Prostate gland (tissue), 2 donors: ENCODE measurements at regions not wholly inside any gene's neighbourhood (a gene's known extent, or its start where the extent isn't known, plus 50 kb on each side); places are given as distances from the start of the nearest gene placed in this dataset.

ENCODE experiments used
- DNase-seq: peaks from one replicate; pipeline ENCODE4 v3.0.0-alpha.2; 2019; ENCODE audit warnings: low spot score
- H3K27ac ChIP-seq, 2 donors: fragments of 200-600 bp; sonication (generic); 2 replicates each; pipeline ENCODE4 v1.5.1; 2017 to 2019
- H3K27me3 ChIP-seq: fragments of 200-600 bp; sonication (generic); replicated peaks from 2 replicates; pipeline ENCODE4 v1.5.1; 2019; ENCODE audit not compliant: insufficient read depth
- H3K36me3 ChIP-seq, 2 donors: fragments of 200-600 bp; sonication (generic); 1 replicate in 1 of 2; 2 replicates in 1 of 2; pipeline versions ENCODE4 v1.5.1 to v1.8.1; 2017 to 2019
- H3K4me1 ChIP-seq: fragments of 200-600 bp; sonication (generic); replicated peaks from 2 replicates; pipeline ENCODE4 v1.5.1; 2019
- H3K4me3 ChIP-seq, 2 donors: fragments of 200-600 bp; sonication (generic); 2 replicates each; pipeline ENCODE4 v1.5.1; 2017 to 2019
- H3K9me3 ChIP-seq: fragments of 200-600 bp; sonication (generic); 2 replicates; pipeline ENCODE4 v1.5.1; 2017
- POLR2A ChIP-seq: fragments of 450-650 bp; IDR thresholded peaks from one replicate; pipeline ENCODE4 v1.6.1; 2016; ENCODE audit warnings: antibody characterized with exemption, mild to moderate bottlenecking
- POLR2AphosphoS5 ChIP-seq: sonication (generic); formaldehyde crosslinking; IDR thresholded peaks from one replicate; pipeline ENCODE4 v1.6.1; 2017; ENCODE audit warnings: antibody characterized with exemption
- WGBS: methylation state at CpG from one replicate; pipeline ENCODE4 v1.1.5; 2018; 5-methylcytosine and 5-hydroxymethylcytosine counted together
- intact Hi-C: fragments of 100-400 bp; cut with DNase I; formaldehyde crosslinking; loops from one replicate; pipeline ENCODE4 v1.14.2; 2022
- TF ChIP-seq, protein P1 (sequence below), 4 experiments: fragments of 200-600 bp in 2 of 4; fragments of 450-650 bp in 2 of 4; sonication (generic) in 2 of 4; IDR thresholded peaks; 1 replicate in 3 of 4; 2 replicates in 1 of 4; pipeline ENCODE4 v1.5.1; 2016 to 2019; ENCODE audit warnings: antibody characterized with exemption in 4 of 4, mild to moderate bottlenecking in 2 of 4, moderate library complexity in 2 of 4

DNA sequence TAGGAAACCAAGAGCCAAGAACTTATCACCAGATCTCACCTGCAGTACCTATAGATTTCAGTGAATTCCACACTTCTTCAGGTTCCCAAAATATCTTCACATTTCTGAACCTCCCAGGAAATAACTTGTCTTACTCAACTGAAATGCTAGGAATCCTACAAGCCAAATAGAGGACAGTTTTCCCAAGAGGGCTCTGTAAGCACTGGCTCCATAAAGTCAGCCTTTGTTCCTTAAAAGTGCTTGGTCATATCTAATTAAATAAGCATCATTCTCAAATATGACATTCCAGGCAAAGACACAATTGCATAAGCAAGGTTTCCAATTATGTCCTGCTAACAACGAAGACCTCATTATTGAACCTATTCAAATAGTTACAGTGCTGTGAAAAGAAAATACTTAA is 154.6 kb upstream of the MGAT5 start:
- H3K27me3 ChIP-seq = no peaks in the 10 kb centered on the region
- intact Hi-C loops = no loop called here
- H3K36me3 ChIP-seq = no peaks in the 10 kb centered on the region
- no peaks in the 10 kb centered on the region for H3K9me3 ChIP-seq
- H3K4me3 ChIP-seq = no peak overlapping the region
- H3K27ac ChIP-seq = no peak overlapping the region
- no peaks in the 10 kb centered on the region for H3K4me1 ChIP-seq
- TF ChIP-seq, protein P1, sequence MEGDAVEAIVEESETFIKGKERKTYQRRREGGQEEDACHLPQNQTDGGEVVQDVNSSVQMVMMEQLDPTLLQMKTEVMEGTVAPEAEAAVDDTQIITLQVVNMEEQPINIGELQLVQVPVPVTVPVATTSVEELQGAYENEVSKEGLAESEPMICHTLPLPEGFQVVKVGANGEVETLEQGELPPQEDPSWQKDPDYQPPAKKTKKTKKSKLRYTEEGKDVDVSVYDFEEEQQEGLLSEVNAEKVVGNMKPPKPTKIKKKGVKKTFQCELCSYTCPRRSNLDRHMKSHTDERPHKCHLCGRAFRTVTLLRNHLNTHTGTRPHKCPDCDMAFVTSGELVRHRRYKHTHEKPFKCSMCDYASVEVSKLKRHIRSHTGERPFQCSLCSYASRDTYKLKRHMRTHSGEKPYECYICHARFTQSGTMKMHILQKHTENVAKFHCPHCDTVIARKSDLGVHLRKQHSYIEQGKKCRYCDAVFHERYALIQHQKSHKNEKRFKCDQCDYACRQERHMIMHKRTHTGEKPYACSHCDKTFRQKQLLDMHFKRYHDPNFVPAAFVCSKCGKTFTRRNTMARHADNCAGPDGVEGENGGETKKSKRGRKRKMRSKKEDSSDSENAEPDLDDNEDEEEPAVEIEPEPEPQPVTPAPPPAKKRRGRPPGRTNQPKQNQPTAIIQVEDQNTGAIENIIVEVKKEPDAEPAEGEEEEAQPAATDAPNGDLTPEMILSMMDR (IDR thresholded peaks at IDR 0.05) = no peak
- TF ChIP-seq POLR2A (no peak), POLR2AphosphoS5 (no peak)
- 63% methylated on average over 1 of the region's 1 CpG for WGBS
- DNase-seq = no peak

DNA sequence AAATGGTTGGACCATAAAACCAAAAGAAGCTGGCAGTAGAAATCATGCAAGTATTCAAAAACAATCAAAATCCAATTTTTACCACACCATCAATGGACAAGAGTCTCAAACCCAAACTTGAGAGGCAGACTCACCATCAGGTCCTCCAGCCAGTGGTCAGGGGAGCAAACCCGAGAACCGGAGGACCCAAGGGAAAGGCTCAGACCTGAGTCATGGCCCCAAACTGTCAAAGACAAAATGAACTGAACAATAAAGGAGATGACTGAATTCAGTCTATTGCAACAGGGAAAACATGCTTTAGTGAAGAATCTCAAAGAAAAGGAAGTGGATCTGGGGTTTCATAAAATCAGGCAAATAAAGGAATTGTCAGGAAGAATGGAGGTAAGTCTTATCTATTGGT is 150.7 kb upstream of the MGAT5 start:
- DNase-seq = no peak
- Histone ChIP-seq H3K9me3 (no peaks in the 10 kb centered on the region), H3K27me3 (no peaks in the 10 kb centered on the region), H3K4me3 (no peak overlapping the region), H3K4me1 (no peaks in the 10 kb centered on the region), H3K36me3 (no peaks in the 10 kb centered on the region), H3K27ac (no peak overlapping the region)
- TF ChIP-seq POLR2AphosphoS5 (no peak), POLR2A (no peak)
- TF ChIP-seq, protein P1 (IDR thresholded peaks at IDR 0.05) = no peak
- intact Hi-C loops = no loop called here
- WGBS = 87% methylated on average over 2 of the region's 2 CpGs

DNA sequence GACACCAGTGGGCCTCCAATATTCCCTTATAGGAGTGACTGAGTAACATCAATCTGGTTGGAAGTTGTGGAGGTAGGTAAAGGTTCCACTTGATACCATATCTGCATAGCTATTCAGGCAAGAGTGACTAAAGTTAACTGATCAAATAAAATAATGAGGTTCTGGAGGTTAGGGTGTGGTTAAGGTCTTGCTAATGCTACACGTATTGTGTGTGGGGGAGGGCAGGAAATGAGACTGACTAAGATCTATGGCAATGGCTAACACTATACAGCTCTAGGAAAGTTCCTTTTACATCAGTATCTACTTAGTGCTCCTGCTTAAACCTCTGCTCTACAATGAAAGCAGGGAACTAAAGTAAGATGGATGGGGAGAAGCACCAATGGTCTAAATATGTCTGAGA is 149.1 kb upstream of the MGAT5 start:
- 48% methylated on average over 1 of the region's 1 CpG for WGBS
- H3K4me1 ChIP-seq = no peaks in the 10 kb centered on the region
- H3K4me3 ChIP-seq = no peak overlapping the region
- intact Hi-C loops = no loop called here
- TF ChIP-seq, protein P1 (IDR thresholded peaks at IDR 0.05) = no peak
- TF ChIP-seq POLR2A = no peak
- TF ChIP-seq POLR2AphosphoS5 = no peak
- no peak for DNase-seq
- H3K36me3 ChIP-seq = no peaks in the 10 kb centered on the region
- H3K27me3 ChIP-seq = no peaks in the 10 kb centered on the region
- no peaks in the 10 kb centered on the region for H3K9me3 ChIP-seq
- H3K27ac ChIP-seq = no peak overlapping the region

DNA sequence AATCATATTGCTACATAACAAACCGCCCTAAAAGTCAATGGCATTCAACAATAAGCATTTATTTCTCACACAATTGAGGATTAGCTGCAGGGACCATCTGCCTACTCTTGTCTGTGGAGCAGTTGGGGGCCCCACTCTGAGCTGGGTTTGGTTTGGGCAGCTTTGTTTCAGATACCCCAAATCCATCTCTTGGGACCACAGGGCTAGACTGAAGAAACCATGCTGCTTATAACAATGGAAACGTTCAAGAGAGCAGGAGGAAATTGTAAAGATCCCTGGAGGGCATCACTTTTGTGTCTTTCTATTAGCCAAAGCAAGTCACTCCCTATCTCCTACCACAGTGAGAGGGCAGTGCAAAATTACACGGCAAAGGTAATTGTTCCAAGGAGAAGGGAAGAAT is 146.5 kb upstream of the MGAT5 start:
- no peak overlapping the region for H3K4me3 ChIP-seq
- H3K27ac ChIP-seq = no peak overlapping the region
- H3K27me3 ChIP-seq = no peaks in the 10 kb centered on the region
- H3K36me3 ChIP-seq = no peaks in the 10 kb centered on the region
- DNase-seq = no peak
- H3K9me3 ChIP-seq = no peaks in the 10 kb centered on the region
- H3K4me1 ChIP-seq = no peaks in the 10 kb centered on the region
- 60% methylated on average over 3 of the region's 3 CpGs for WGBS
- intact Hi-C loops = no loop called here
- TF ChIP-seq POLR2A = no peak
- no peak for TF ChIP-seq POLR2AphosphoS5
- TF ChIP-seq, protein P1 (IDR thresholded peaks at IDR 0.05) = no peak

DNA sequence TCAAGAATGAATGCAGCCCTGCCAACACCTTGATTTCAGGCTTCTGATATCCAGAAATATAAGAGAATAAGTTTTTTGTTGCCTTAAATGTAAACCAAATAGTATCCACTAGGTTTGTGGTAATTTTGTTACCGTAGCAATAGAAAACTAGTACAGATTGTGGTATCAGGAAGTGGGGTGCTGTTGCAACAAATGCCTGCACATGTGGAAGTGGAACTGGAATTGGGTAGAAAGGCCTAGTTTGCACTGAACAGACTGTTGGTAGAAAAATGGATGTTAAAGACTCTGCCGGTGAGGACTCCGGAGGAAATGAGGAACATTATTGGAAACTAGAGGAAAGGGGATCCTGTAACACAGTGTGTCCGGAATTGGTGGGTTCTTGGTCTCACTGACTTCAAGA is 145.8 kb upstream of the MGAT5 start:
- H3K27ac ChIP-seq = no peak overlapping the region
- intact Hi-C loops = no loop called here
- H3K36me3 ChIP-seq = no peaks in the 10 kb centered on the region
- 82% methylated on average over 4 of the region's 4 CpGs for WGBS
- no peak overlapping the region for H3K4me3 ChIP-seq
- no peaks in the 10 kb centered on the region for H3K27me3 ChIP-seq
- TF ChIP-seq POLR2A (no peak), POLR2AphosphoS5 (no peak)
- TF ChIP-seq, protein P1 (IDR thresholded peaks at IDR 0.05) = no peak
- no peaks in the 10 kb centered on the region for H3K9me3 ChIP-seq
- no peaks in the 10 kb centered on the region for H3K4me1 ChIP-seq
- no peak for DNase-seq
